ENCODE measurements at regions not wholly inside any gene's neighbourhood (a gene's known extent, or its start where the extent isn't known, plus 50 kb on each side); places are given as distances from the start of the nearest gene placed in this dataset.

DNA sequence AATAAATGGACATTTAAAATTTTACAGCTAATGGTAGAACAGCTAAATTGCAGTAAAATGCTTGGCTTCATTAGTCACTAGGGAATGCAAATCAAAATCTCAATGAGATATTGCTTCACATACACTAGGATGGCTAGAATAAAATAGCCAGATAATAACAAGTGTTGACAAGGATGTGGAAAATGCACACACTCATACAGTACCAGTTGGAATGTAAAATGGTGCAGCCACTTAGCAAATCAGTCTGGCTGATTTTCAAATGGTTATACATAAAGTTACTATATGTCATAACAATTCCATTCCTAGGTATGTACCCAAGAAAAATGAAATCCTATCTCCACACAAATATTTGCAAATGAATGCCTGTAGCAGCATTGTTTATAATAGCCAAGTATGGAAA, 452.1 kb downstream of the HDGFL1 start:
- no peak for DNase-seq (ENCODE audit: low read depth)

DNA sequence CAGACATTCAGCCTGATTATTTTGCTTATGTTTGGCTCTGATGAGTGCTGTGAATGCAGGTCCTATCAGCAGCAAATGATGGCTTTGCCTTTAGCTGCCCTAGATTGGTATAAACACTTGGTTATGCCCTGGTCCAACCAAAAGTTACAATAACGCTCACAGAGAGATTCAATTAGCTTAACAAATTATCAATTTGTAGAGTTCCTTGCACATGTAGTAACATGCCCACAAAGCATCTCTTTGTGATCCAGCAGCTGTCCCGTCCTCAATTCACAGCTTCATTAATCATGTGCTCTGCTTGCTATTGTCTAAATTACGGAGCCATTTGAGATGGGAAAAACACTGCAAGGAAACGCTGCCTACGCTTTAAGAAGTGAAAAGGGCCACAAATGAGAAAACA, 457.9 kb downstream of the HDGFL1 start:
- no peak for DNase-seq (ENCODE audit: low read depth)

GRCh38 chr6:23031986-23032385, 462.6 kb downstream of the HDGFL1 start:
- DNase-seq (ENCODE audit: low read depth) = peak; percentile 61

GRCh38 chr6:23034926-23035325, 465.6 kb downstream of the HDGFL1 start:
- no peak for DNase-seq (ENCODE audit: low read depth)

DNA sequence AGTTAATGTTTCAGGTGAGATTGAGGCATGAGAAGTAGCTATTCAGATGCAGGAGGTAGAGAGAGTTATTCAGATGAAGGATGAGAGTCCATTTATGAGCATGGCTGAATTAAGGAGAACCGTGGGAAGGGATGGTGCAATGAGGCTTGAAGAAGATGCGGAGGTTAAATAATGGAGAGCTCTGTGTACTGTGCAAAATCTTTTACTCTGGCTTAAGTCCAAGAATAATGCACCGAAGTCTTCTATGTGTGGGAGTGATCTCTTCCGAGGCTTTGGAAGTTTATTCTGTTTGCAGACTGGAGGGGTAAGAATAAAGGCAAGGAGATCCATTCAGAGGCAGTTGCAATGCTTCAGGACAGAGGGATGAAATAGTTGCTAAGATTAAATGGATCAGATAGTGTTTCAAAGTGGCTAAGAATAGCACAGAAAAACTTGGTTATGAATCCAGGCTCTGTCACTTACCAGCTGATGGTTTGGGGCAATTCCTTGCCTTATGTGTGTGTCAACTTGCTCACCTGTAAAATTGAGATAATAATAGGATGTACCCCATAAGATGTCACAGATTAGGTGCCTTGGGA, 467.1 kb downstream of the HDGFL1 start:
- peak; percentile 41 for DNase-seq (ENCODE audit: low read depth)

GRCh38 chr6:23040899-23041298, 471.5 kb downstream of the HDGFL1 start:
- no peak for DNase-seq (ENCODE audit: low read depth)

DNA sequence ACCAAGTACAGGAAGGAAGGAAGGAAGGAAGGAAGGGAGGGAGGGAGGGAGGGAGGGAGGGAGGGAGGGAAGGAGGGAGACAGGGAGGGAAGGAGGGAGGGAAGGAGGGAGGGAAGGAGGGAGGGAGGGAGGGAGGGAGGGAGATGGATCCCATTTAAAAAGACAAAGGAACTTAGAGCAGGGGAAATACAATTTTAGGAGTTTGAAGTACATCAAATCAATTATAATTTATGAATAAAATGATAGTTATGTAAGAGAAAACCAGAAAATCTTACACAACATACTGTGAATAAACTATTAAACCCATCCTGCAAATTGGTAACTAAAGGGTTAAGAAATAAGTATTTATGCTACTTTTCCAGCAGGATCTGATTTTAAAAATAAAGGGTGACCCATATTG, 475.9 kb downstream of the HDGFL1 start:
- DNase-seq (ENCODE audit: low read depth) = no peak

- no peak for DNase-seq (ENCODE audit: low read depth)
These were observed 486.2 kb downstream of the HDGFL1 start for GRCh38 chr6:23055523-23055922.

- peak; percentile 27 for DNase-seq (ENCODE audit: low read depth)
These were observed 504.5 kb downstream of the HDGFL1 start for GRCh38 chr6:23073821-23074220.

DNA sequence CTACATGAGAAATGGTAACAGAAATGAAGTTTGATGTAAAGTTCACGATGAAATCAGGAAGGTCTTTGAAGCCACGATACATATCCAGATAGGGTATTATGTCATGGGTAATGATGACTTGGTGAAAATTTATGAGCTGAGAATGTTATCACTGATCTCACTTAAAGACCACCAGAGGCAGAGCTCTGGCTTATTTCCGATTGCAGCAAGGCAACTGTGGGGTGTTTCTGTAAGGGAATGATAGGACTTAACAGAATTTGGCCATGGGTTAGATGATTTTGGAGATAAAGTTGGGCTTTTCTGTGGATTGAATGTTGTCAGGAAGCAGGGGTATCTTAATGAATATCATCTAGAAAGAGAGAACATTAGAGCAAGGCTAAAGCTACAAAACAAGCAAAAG, 508.4 kb downstream of the HDGFL1 start:
- no peak for DNase-seq (ENCODE audit: low read depth)

DNA sequence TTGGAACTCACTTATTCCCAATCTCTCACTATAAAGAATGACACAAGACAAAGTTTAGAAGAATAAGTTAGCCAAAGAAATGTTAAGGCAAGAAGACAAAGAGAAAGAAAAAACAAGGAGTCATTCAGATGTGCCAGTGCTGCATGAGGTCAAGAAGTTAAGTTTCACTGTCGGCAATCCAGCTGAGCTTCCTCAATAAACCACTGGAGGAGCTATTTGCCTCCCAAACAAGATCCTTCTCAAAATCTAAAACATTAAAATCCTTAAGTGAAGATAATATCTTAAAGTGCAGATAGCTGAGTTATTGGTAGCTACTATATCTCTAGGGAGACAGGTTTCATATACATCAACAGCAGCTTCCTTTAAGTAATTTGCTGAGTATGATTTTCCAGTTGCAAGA, 512.3 kb downstream of the HDGFL1 start:
- no peak for DNase-seq (ENCODE audit: low read depth)

DNA sequence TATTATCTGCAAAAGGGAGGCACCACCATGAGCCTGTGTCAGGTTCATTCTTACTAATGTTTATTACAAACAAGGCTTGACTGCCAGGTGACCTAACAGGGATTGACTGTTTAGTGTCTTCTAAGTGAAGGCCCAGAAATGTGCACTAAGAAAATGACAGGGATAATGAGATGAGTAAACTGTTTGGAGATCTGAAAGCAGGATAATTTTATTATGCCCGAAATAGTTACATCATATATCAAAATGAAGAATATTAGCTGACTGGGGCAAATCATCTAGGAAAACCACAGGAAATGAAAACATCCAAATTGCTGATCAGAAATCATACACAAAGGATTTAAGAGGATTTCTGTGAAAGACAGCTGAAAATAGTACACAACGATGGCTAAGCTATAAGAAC, 516.7 kb downstream of the HDGFL1 start:
- no peak for DNase-seq (ENCODE audit: low read depth)

DNA sequence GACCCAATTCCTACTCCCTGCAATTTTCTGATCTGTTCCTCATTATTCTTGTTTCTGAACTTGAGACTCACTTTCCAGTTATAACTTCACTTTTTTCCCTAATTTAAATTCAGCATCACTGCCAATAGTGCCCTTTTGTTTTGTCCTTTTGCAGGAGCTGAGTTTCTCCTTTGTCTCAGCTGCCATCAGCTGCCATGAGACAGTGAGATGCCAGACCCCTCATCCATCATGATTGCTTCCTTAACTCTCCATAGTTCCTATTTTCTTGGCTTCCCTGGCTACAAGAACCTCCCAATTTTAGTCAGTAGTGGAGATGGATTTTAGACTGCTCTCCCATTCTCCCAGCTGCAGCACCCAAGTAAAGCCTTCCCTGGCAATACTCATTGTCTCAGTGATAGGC, 518.1 kb downstream of the HDGFL1 start:
- DNase-seq (ENCODE audit: low read depth) = no peak

GRCh38 chr6:23088761-23089160, 519.4 kb downstream of the HDGFL1 start:
- DNase-seq (ENCODE audit: low read depth) = no peak

DNA sequence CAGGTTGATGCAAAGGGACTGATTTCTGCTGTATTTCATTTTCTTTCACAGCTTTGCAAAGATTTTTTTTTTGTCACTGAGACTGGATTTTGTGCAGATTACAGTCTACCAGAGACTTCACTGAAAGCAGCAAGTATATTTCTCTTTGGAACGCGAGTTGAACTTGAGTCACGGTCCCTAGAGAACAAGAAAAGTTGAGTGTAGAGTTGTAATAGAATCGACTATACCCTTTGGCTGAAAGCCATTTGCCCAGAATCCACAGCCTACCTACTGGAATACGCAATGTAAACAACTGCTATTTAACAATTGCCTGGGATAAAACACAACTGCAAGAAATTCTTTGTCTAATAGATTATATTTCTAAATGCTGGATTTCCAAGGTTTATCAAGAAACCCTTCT, 520.6 kb downstream of the HDGFL1 start:
- no peak for DNase-seq (ENCODE audit: low read depth)

DNA sequence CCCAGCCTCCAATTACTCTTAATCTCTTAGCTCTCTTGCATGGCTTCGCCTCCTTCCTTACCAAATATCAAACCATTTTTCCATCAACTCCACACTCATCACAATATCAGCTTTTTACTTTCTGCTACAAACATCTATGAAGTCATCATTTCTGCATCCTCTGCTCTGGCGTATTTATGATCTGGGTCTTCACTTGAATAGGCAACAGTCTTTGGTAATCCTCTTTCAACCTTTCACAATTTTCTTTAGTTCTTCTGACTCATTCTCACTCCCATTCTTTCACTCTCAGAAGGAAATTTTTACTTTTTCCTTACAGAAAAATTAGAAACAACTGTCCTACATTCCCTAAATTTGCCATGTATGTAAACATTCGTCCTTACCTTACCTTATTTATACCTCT, 522.4 kb downstream of the HDGFL1 start:
- DNase-seq (ENCODE audit: low read depth) = peak; percentile 50

GRCh38 chr6:23096876-23097275, 527.5 kb downstream of the HDGFL1 start:
- no peak for DNase-seq (ENCODE audit: low read depth)

- DNase-seq (ENCODE audit: low read depth) = no peak
These were observed 528.2 kb downstream of the HDGFL1 start for GRCh38 chr6:23097566-23097965.

DNA sequence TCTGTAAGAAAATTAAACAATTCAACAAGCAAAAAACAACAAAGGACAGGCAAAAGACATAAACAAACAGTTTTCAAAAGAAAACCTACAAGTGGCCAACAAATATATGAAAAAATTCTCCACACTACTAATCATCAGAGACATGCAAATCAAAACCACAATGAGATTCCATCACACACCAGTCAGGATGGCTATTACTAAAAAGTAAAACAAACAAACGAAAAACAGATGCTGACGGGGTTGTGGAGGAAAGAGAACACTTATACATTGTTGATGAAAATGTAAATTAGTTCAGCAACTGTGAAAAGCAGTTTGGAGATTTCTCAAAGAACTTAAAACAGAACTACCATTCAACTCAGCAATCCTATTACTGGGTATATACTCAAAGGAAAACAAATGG, 537.6 kb downstream of the HDGFL1 start:
- DNase-seq (ENCODE audit: low read depth) = peak; percentile 83

DNA sequence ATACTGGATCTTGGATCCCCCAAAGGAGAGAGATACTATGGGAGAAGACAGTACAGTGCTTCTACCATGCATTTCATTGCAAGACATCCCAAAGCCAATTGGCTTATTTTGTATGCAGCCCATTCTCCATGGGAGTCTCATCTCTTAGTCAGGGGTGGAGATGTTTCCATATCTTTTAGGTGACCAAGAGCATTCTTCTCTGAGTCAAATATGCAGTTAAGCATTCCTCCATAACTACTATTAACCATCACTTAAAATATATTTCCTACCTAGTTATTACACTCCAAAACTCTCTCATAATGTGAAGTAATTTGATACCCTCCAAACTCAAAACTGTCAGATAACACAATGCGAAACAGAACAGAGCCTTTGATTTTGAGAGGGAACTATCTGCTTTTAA, 542.6 kb downstream of the HDGFL1 start:
- peak; percentile 66 for DNase-seq (ENCODE audit: low read depth)

DNA sequence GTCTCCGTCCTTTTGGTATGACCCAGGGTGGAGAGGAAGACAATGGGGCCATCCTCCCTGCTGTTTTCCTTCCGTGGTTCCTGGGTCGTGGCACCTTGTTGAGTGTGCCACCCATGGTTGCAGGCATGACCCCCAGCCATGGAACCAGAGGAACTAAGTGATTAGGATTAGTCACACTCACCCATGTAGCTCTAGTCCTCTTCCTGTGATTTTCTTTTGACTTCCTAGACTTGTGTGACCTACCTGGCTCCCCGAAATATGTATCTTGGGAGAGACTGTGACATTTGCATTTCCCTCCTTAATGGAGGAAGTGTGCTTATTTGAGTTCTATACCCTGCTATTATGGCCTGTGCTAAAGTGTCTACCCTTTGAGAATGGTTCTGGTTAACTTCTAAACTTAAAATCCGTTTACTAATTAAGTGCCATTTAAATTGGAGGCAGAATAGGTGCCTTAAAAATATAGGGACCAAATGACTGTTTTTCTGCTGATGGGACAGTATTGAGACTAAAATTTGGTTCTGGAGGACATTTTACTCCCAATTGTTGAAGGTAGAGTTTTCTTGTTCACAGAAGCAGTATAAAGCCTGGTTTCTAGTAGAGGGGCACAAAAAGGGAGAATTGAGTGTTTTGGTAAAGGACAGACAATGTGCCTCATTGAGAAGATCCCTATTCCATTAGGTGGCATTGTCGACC, 545.6 kb downstream of the HDGFL1 start:
- DNase-seq (ENCODE audit: low read depth) = no peak

GRCh38 chr6:23137611-23138010, 568.2 kb downstream of the HDGFL1 start:
- peak; percentile 27 for DNase-seq (ENCODE audit: low read depth)

DNA sequence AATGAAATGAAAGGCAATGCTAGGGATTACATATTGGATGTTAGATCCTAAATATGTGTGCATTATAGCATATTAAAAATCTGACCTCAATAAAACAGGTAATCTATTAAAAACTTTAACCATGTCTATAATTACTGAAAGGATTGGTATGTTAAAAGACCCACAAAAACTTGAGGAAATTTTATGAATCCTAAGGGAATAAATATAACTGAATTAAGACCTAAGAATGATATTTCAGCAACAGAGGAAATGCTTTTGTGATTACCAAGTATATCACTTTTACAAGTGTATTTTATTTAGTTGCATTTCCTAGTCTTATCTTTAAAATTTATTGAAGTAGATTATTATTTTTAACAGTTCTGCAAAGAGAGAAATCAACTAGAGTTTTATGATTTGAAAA, 571.5 kb downstream of the HDGFL1 start:
- DNase-seq (ENCODE audit: low read depth) = no peak

- no peak for DNase-seq (ENCODE audit: low read depth)
These were observed 576.4 kb downstream of the HDGFL1 start for GRCh38 chr6:23145781-23146180.
